ENCODE measurements at regions not wholly inside any gene's neighbourhood (a gene's known extent, or its start where the extent isn't known, plus 50 kb on each side); places are given as distances from the start of the nearest gene placed in this dataset.

- intact Hi-C loops (cut with micrococcal nuclease): no loop called here
- H3K4me1 Mint-ChIP-seq (ENCODE audit: low read depth): no peaks in the 10 kb centered on the region
- ATAC-seq (no peak), DNase-seq (no peak)
- ChIA-PET POLR2A (no interaction called here), CTCF (no interaction called here)
- no peaks in the 10 kb centered on the region for H3K9me3 Mint-ChIP-seq
- no peak overlapping the region for H3K4me3 Mint-ChIP-seq
- H3K27ac Mint-ChIP-seq: no peak overlapping the region
- H3K27me3 Mint-ChIP-seq: peaks cover 7% of the 10 kb centered on the region
- H3K36me3 Mint-ChIP-seq (ENCODE audit: low read depth): no peaks in the 10 kb centered on the region
- TF ChIP-seq CTCF (IDR thresholded peaks at IDR 0.05): no peak
Measured at GRCh38 chr10:10902951-10903350, 114.7 kb upstream of the CELF2 start.

GRCh38 chr10:10903620-10904019 is 114.1 kb upstream of the CELF2 start:
- POLR2A ChIA-PET: no interaction called here
- Mint-ChIP-seq H3K4me3 (no peak overlapping the region), H3K27me3 (peaks cover 8% of the 10 kb centered on the region), H3K9me3 (no peaks in the 10 kb centered on the region), H3K27ac (no peak overlapping the region), H3K4me1 (ENCODE audit: low read depth) (no peaks in the 10 kb centered on the region), H3K36me3 (ENCODE audit: low read depth) (no peaks in the 10 kb centered on the region)
- intact Hi-C loops (cut with micrococcal nuclease): no loop called here
- CTCF ChIA-PET: no interaction called here
- ATAC-seq (peak; percentile 30), DNase-seq (peak; percentile 2)
- TF ChIP-seq CTCF (IDR thresholded peaks at IDR 0.05): no peak

- Mint-ChIP-seq H3K4me1 (ENCODE audit: low read depth) (no peaks in the 10 kb centered on the region), H3K27me3 (peaks cover 13% of the 10 kb centered on the region), H3K36me3 (ENCODE audit: low read depth) (no peaks in the 10 kb centered on the region), H3K9me3 (no peaks in the 10 kb centered on the region), H3K27ac (no peak overlapping the region), H3K4me3 (no peak overlapping the region)
- ChIA-PET POLR2A (no interaction called here), CTCF (no interaction called here)
- no peak for TF ChIP-seq CTCF (IDR thresholded peaks at IDR 0.05)
- DNase-seq: no peak
- intact Hi-C loops (cut with micrococcal nuclease): no loop called here
- no peak for ATAC-seq
Measured at GRCh38 chr10:10910634-10911033, 107.0 kb upstream of the CELF2 start.

- no peak for TF ChIP-seq CTCF (IDR thresholded peaks at IDR 0.05)
- H3K4me1 Mint-ChIP-seq (ENCODE audit: low read depth): no peaks in the 10 kb centered on the region
- no peak overlapping the region for H3K27ac Mint-ChIP-seq
- no peaks in the 10 kb centered on the region for H3K36me3 Mint-ChIP-seq (ENCODE audit: low read depth)
- intact Hi-C loops (cut with micrococcal nuclease): no loop called here
- H3K27me3 Mint-ChIP-seq: peaks cover 13% of the 10 kb centered on the region
- no peaks in the 10 kb centered on the region for H3K9me3 Mint-ChIP-seq
- ATAC-seq (no peak), DNase-seq (no peak)
- ChIA-PET POLR2A (no interaction called here), CTCF (no interaction called here)
- no peak overlapping the region for H3K4me3 Mint-ChIP-seq
Measured at GRCh38 chr10:10911035-10911434, 106.6 kb upstream of the CELF2 start.

- ChIA-PET CTCF (no interaction called here), POLR2A (no interaction called here)
- intact Hi-C loops (cut with micrococcal nuclease): no loop called here
- Mint-ChIP-seq H3K27me3 (peaks cover 13% of the 10 kb centered on the region), H3K4me3 (no peak overlapping the region), H3K4me1 (ENCODE audit: low read depth) (no peaks in the 10 kb centered on the region), H3K27ac (no peak overlapping the region), H3K9me3 (no peaks in the 10 kb centered on the region), H3K36me3 (ENCODE audit: low read depth) (no peaks in the 10 kb centered on the region)
- no peak for DNase-seq
- no peak for TF ChIP-seq CTCF (IDR thresholded peaks at IDR 0.05)
- ATAC-seq: no peak
Measured at GRCh38 chr10:10911471-10911921, 106.2 kb upstream of the CELF2 start.

All from activated CD8-positive, alpha-beta T cell treated with anti-CD3 and anti-CD28 coated beads for 36 hours (primary cell).